ENCODE measurements at regions not wholly inside any gene's neighbourhood (a gene's known extent, or its start where the extent isn't known, plus 50 kb on each side); places are given as distances from the start of the nearest gene placed in this dataset.
A peak's percentile ranks its signal among the peaks of the same experiment; 100 is the strongest.

DNA sequence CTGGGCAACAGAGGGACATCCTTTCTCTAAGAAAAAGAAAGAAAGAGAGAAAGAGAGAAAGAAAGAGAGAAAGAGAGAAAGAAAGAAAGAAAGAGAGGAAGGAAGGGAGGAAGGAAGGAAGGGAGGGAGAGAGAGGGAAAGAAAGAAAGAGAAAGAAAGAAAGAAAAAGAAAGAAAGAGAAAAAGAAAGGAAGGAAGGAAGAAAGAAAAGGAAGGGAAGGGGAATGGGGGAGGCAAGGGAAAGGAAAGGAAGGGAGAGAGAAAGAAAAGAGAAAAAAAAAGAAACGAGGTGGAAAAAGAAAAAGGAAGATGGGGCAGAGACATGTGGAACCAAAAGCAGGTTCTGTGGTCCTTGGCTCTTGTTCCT is 82.9 kb upstream of the SMNDC1 start:
- no peaks in the 10 kb centered on the region for H3K27me3 ChIP-seq (replicated peaks; ENCODE audit: control insufficient read depth, insufficient read depth, low read length)
- intact Hi-C loops (cut with micrococcal nuclease; ENCODE audit: unreplicated experiment): no loop called here
- no peaks in the 10 kb centered on the region for H3K9me3 ChIP-seq
- H3K36me3 Mint-ChIP-seq (ENCODE audit: insufficient read depth, unreplicated experiment): no peaks in the 10 kb centered on the region
- ChIA-PET POLR2A (no interaction called here), CTCF (no interaction called here)
- no peak overlapping the region for H3K4me3 Mint-ChIP-seq (ENCODE audit: unreplicated experiment)
- TF ChIP-seq, protein P1, sequence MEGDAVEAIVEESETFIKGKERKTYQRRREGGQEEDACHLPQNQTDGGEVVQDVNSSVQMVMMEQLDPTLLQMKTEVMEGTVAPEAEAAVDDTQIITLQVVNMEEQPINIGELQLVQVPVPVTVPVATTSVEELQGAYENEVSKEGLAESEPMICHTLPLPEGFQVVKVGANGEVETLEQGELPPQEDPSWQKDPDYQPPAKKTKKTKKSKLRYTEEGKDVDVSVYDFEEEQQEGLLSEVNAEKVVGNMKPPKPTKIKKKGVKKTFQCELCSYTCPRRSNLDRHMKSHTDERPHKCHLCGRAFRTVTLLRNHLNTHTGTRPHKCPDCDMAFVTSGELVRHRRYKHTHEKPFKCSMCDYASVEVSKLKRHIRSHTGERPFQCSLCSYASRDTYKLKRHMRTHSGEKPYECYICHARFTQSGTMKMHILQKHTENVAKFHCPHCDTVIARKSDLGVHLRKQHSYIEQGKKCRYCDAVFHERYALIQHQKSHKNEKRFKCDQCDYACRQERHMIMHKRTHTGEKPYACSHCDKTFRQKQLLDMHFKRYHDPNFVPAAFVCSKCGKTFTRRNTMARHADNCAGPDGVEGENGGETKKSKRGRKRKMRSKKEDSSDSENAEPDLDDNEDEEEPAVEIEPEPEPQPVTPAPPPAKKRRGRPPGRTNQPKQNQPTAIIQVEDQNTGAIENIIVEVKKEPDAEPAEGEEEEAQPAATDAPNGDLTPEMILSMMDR (IDR thresholded peaks at IDR 0.05; ENCODE audit: insufficient read depth in 1 of 2, low read depth in 1 of 2, low read length in 1 of 2, severe bottlenecking in 1 of 2, unreplicated experiment in 1 of 2): no peak
- H3K27me3 Mint-ChIP-seq (ENCODE audit: insufficient read depth, unreplicated experiment): no peaks in the 10 kb centered on the region
- no peak for DNase-seq
- H3K4me3 ChIP-seq (ENCODE audit: low read depth, low read length): no peak overlapping the region
- H3K27ac Mint-ChIP-seq (ENCODE audit: unreplicated experiment): peak overlapping the region; percentile 60
- H3K9me3 Mint-ChIP-seq (ENCODE audit: unreplicated experiment): no peaks in the 10 kb centered on the region
- peaks cover 31% of the 10 kb centered on the region for H3K4me1 Mint-ChIP-seq (ENCODE audit: low read depth, unreplicated experiment)
- no peaks in the 10 kb centered on the region; the same call in 1 of the 2 replicates for H3K36me3 ChIP-seq (ENCODE audit: control insufficient read depth, insufficient read depth, low read length)
- H3K4me1 ChIP-seq: peaks cover 19% of the 10 kb centered on the region
- no TSS peak for BruUV-seq (replicated peaks)

DNA sequence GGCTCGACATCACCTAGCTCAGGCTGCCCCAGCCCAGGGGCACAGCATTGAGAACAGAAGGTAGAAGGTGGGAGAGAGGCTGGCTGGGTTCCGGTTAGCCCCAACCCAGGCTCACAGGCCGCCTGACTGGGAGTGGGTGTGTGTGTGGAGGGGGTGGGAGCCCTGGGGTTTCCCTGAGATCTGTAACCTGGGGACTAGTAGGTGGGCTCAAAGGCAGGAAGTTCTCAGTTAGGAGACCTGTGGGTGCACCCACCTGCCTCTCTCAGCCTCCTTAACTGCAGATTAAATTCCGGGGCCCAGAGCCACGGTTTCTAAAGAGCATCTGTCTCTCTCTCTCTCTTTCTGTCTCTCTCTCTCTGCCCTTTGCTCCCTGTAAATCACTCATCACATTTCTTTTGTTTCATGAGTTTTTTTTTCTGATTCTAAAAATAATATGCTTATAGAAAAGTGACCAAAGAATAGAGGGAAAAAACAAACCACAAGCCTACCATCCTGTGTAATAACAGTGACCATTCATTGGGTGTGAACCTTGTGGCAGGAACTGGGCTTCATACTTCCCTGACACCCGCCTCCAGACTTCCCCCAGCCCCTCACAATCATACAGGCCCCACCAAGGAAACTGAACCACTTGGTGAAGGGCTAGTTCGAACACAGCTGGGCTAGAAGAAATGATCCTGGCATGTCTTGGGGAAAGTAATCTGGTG is 83.4 kb upstream of the SMNDC1 start:
- Mint-ChIP-seq H3K4me3 (ENCODE audit: unreplicated experiment) (no peak overlapping the region), H3K4me1 (ENCODE audit: low read depth, unreplicated experiment) (peaks cover 32% of the 10 kb centered on the region), H3K9me3 (ENCODE audit: unreplicated experiment) (no peaks in the 10 kb centered on the region), H3K36me3 (ENCODE audit: insufficient read depth, unreplicated experiment) (no peaks in the 10 kb centered on the region), H3K27me3 (ENCODE audit: insufficient read depth, unreplicated experiment) (no peaks in the 10 kb centered on the region), H3K27ac (ENCODE audit: unreplicated experiment) (peak overlapping the region; percentile 60)
- H3K27me3 ChIP-seq (replicated peaks; ENCODE audit: control insufficient read depth, insufficient read depth, low read length): no peaks in the 10 kb centered on the region
- TF ChIP-seq, protein P1 (IDR thresholded peaks at IDR 0.05; ENCODE audit: insufficient read depth in 1 of 2, low read depth in 1 of 2, low read length in 1 of 2, severe bottlenecking in 1 of 2, unreplicated experiment in 1 of 2): no peak
- no peak overlapping the region for H3K4me3 ChIP-seq (ENCODE audit: low read depth, low read length)
- no TSS peak for BruUV-seq (replicated peaks)
- intact Hi-C loops (cut with micrococcal nuclease; ENCODE audit: unreplicated experiment): no loop called here
- ChIA-PET POLR2A (no interaction called here), CTCF (no interaction called here)
- H3K9me3 ChIP-seq: no peaks in the 10 kb centered on the region
- H3K36me3 ChIP-seq (ENCODE audit: control insufficient read depth, insufficient read depth, low read length): no peaks in the 10 kb centered on the region; the same call in 1 of the 2 replicates
- DNase-seq: no peak
- peaks cover 24% of the 10 kb centered on the region for H3K4me1 ChIP-seq

DNA sequence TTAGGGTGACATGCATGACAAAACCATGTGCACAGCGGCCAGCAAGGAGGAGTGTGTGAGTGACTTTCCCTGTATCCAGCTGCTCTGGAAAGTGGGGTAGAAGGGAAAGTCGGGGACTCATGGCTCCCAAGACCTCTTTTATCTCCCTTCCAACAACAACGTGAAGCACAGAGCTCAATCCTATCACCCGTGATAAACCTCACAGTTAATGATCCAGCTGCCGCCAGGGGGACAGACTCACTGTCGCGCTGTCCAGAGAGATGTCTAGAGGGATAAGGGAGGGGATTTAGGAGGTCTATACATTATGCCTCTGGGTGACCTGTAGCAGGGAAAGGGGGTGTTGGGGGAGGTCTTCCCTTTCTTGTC is 84.0 kb upstream of the SMNDC1 start:
- intact Hi-C loops (cut with micrococcal nuclease; ENCODE audit: unreplicated experiment): no loop called here
- ChIA-PET CTCF (no interaction called here), POLR2A (no interaction called here)
- no peaks in the 10 kb centered on the region for H3K9me3 Mint-ChIP-seq (ENCODE audit: unreplicated experiment)
- no peak for DNase-seq
- H3K4me1 ChIP-seq: peaks cover 30% of the 10 kb centered on the region
- no peak overlapping the region for H3K4me3 Mint-ChIP-seq (ENCODE audit: unreplicated experiment)
- H3K4me3 ChIP-seq (ENCODE audit: low read depth, low read length): no peak overlapping the region
- H3K9me3 ChIP-seq: no peaks in the 10 kb centered on the region
- BruUV-seq (replicated peaks): no TSS peak
- peak overlapping the region; percentile 60 for H3K27ac Mint-ChIP-seq (ENCODE audit: unreplicated experiment)
- H3K36me3 Mint-ChIP-seq (ENCODE audit: insufficient read depth, unreplicated experiment): no peaks in the 10 kb centered on the region
- no peaks in the 10 kb centered on the region for H3K27me3 ChIP-seq (replicated peaks; ENCODE audit: control insufficient read depth, insufficient read depth, low read length)
- no peaks in the 10 kb centered on the region; the same call in 1 of the 2 replicates for H3K36me3 ChIP-seq (ENCODE audit: control insufficient read depth, insufficient read depth, low read length)
- H3K27me3 Mint-ChIP-seq (ENCODE audit: insufficient read depth, unreplicated experiment): no peaks in the 10 kb centered on the region
- H3K4me1 Mint-ChIP-seq (ENCODE audit: low read depth, unreplicated experiment): peaks cover 37% of the 10 kb centered on the region
- TF ChIP-seq, protein P1 (IDR thresholded peaks at IDR 0.05; ENCODE audit: insufficient read depth in 1 of 2, low read depth in 1 of 2, low read length in 1 of 2, severe bottlenecking in 1 of 2, unreplicated experiment in 1 of 2): no peak

Measured in Caco-2 (cell line).